ENCODE measurements at regions not wholly inside any gene's neighbourhood (a gene's known extent, or its start where the extent isn't known, plus 50 kb on each side); places are given as distances from the start of the nearest gene placed in this dataset.

GRCh38 chr10:113463083-113463482 is 89.8 kb upstream of the HABP2 start:
- no peak for DNase-seq
- Histone ChIP-seq H3K27me3 (replicated peaks) (peaks cover 6% of the 10 kb centered on the region), H3K4me3 (ENCODE audit: low read depth, low read length) (no peak overlapping the region), H3K36me3 (replicated peaks) (no peaks in the 10 kb centered on the region), H3K27ac (no peak overlapping the region)
- in situ Hi-C loops (cut with HindIII; ENCODE audit: low pct_ligation_motif_present, low sequenced_read_pairs) = no loop called here
- TF ChIP-seq CTCF (IDR thresholded peaks at IDR 0.05; ENCODE audit: low read depth, low read length, missing control alignments) = no peak

GRCh38 chr10:113463777-113464176 is 89.1 kb upstream of the HABP2 start:
- Histone ChIP-seq H3K27ac (no peak overlapping the region), H3K4me3 (ENCODE audit: low read depth, low read length) (no peak overlapping the region), H3K27me3 (replicated peaks) (peaks cover 6% of the 10 kb centered on the region), H3K36me3 (replicated peaks) (no peaks in the 10 kb centered on the region)
- in situ Hi-C loops (cut with HindIII; ENCODE audit: low pct_ligation_motif_present, low sequenced_read_pairs) = no loop called here
- DNase-seq = no peak
- no peak for TF ChIP-seq CTCF (IDR thresholded peaks at IDR 0.05; ENCODE audit: low read depth, low read length, missing control alignments)

GRCh38 chr10:113469796-113470195 is 83.1 kb upstream of the HABP2 start:
- Histone ChIP-seq H3K4me3 (ENCODE audit: low read depth, low read length) (no peak overlapping the region), H3K27ac (no peak overlapping the region), H3K27me3 (replicated peaks) (no peaks in the 10 kb centered on the region), H3K36me3 (replicated peaks) (no peaks in the 10 kb centered on the region)
- in situ Hi-C loops (cut with HindIII; ENCODE audit: low pct_ligation_motif_present, low sequenced_read_pairs) = no loop called here
- TF ChIP-seq CTCF (IDR thresholded peaks at IDR 0.05; ENCODE audit: low read depth, low read length, missing control alignments) = no peak
- no peak for DNase-seq

- no peak for TF ChIP-seq CTCF (IDR thresholded peaks at IDR 0.05; ENCODE audit: low read depth, low read length, missing control alignments)
- H3K27ac ChIP-seq = no peak overlapping the region
- H3K36me3 ChIP-seq (replicated peaks) = no peaks in the 10 kb centered on the region
- no peaks in the 10 kb centered on the region for H3K27me3 ChIP-seq (replicated peaks)
- DNase-seq = no peak
- H3K4me3 ChIP-seq (ENCODE audit: low read depth, low read length) = no peak overlapping the region
- in situ Hi-C loops (cut with HindIII; ENCODE audit: low pct_ligation_motif_present, low sequenced_read_pairs) = no loop called here
Observed at GRCh38 chr10:113470372-113471240, 82.2 kb upstream of the HABP2 start.

- Histone ChIP-seq H3K27me3 (replicated peaks) (no peaks in the 10 kb centered on the region), H3K4me3 (ENCODE audit: low read depth, low read length) (no peak overlapping the region), H3K27ac (no peak overlapping the region), H3K36me3 (replicated peaks) (no peaks in the 10 kb centered on the region)
- no peak for DNase-seq
- in situ Hi-C loops (cut with HindIII; ENCODE audit: low pct_ligation_motif_present, low sequenced_read_pairs) = no loop called here
- TF ChIP-seq CTCF (IDR thresholded peaks at IDR 0.05; ENCODE audit: low read depth, low read length, missing control alignments) = no peak
Observed at GRCh38 chr10:113471241-113471996, 81.4 kb upstream of the HABP2 start.

Measured in brain microvascular endothelial cell (primary cell).